ENCODE measurements at regions not wholly inside any gene's neighbourhood (a gene's known extent, or its start where the extent isn't known, plus 50 kb on each side); places are given as distances from the start of the nearest gene placed in this dataset.
"Not testable (repeated sequence)": the region's sequence is repeated elsewhere in the genome, so short reads cannot be mapped to it uniquely, and the experiment has no call there.

DNA sequence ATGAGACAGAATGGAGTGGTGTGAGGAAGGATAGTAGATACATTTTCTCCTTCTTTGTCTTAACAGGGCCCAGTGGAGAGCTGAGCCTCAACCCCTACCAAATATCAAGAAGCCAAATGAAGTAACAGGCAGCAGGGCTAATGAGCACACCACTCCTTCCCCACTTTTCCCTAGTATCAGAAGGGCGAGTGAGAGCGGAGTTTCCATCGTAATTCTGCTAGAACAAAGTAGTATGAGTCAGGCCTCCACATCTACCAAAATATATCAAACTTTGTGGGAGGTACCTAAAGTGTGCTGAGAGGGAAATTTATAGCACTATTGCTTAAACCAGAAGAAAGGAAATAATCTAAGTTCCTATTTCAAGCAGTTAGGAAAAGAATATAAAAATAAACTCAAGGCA lies 769.0 kb upstream of the RGMB start:
- no peaks in the 10 kb centered on the region for H3K36me3 ChIP-seq (ENCODE audit: control insufficient read depth, insufficient read depth, low read length)
- TF ChIP-seq, protein P1, sequence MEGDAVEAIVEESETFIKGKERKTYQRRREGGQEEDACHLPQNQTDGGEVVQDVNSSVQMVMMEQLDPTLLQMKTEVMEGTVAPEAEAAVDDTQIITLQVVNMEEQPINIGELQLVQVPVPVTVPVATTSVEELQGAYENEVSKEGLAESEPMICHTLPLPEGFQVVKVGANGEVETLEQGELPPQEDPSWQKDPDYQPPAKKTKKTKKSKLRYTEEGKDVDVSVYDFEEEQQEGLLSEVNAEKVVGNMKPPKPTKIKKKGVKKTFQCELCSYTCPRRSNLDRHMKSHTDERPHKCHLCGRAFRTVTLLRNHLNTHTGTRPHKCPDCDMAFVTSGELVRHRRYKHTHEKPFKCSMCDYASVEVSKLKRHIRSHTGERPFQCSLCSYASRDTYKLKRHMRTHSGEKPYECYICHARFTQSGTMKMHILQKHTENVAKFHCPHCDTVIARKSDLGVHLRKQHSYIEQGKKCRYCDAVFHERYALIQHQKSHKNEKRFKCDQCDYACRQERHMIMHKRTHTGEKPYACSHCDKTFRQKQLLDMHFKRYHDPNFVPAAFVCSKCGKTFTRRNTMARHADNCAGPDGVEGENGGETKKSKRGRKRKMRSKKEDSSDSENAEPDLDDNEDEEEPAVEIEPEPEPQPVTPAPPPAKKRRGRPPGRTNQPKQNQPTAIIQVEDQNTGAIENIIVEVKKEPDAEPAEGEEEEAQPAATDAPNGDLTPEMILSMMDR (IDR thresholded peaks at IDR 0.05; ENCODE audit: insufficient read depth, low read length, poor library complexity, severe bottlenecking), result no peak
- no peaks in the 10 kb centered on the region for H3K27me3 ChIP-seq (replicated peaks; ENCODE audit: control insufficient read depth, insufficient read depth, low read length)
- H3K4me3 ChIP-seq (replicated peaks; ENCODE audit: low read depth, low read length), result no peak overlapping the region
- no peak for DNase-seq (ENCODE audit: extremely low read depth, insufficient read length)

DNA sequence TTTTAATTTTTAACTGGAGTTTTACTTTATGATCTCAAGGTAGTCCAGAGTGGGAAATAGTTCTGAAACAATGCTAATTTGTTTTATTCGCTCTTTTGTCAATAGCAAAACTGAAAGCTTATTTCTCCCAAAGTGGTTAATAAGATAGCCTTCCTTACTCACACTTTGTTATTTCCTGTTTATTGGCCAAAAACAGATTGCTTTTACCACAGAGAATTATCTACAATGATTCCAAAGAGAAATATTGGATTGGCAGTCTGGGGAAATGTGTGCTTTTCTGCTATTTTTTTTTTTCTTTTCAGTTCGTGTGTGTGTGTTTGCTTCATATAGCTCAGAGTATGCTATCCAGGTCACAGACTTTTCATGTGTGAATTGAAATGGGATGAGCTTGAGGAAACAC lies 756.7 kb upstream of the RGMB start:
- TF ChIP-seq, protein P1 (IDR thresholded peaks at IDR 0.05; ENCODE audit: insufficient read depth, low read length, poor library complexity, severe bottlenecking), result no peak
- H3K27me3 ChIP-seq (replicated peaks; ENCODE audit: control insufficient read depth, insufficient read depth, low read length), result no peaks in the 10 kb centered on the region
- no peaks in the 10 kb centered on the region for H3K36me3 ChIP-seq (ENCODE audit: control insufficient read depth, insufficient read depth, low read length)
- no peak for DNase-seq (ENCODE audit: extremely low read depth, insufficient read length)
- H3K4me3 ChIP-seq (replicated peaks; ENCODE audit: low read depth, low read length), result no peak overlapping the region

DNA sequence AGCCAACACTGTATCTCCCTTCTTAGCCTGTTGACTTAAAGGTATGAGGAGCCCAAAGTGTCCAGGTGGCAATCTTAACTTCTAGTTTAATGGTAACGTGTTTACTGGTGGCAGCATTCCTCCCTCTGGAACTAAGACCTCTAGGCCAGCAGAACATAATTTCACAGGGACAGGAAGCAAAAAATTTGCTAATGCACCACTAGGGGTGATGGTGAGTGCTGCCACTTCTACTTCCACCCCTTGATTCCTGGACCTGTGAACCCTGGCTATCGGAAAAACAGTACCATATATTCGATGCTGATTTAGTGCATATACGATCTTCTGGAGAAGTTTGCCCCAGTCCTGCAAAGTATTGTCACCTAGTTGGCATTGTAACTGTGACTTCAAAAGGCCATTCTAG lies 743.2 kb upstream of the RGMB start:
- not testable (repeated sequence) for H3K27me3 ChIP-seq (replicated peaks; ENCODE audit: control insufficient read depth, insufficient read depth, low read length); DNase-seq (ENCODE audit: extremely low read depth, insufficient read length)

DNA sequence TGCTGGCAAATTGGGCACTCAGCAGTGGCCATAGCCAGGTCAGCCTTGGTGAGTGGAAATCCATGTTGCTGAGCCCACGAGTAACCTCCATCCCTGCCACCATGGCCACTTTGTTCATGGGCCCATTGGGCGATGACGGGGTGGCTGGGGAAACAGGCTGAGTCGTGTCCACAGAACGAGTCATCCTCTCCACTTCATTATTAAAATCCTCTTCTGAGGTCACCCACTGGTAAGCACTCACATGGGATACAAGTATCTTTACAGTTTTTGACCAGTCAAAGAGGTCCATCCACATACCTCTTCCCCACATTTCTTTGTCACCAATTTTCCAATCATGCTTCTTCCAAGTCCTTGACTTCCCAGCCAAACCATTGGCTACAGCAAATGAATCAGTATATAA lies 742.4 kb upstream of the RGMB start:
- DNase-seq (ENCODE audit: extremely low read depth, insufficient read length); H3K4me3 ChIP-seq (replicated peaks; ENCODE audit: low read depth, low read length); H3K27me3 ChIP-seq (replicated peaks; ENCODE audit: control insufficient read depth, insufficient read depth, low read length); H3K36me3 ChIP-seq (ENCODE audit: control insufficient read depth, insufficient read depth, low read length): not testable (repeated sequence)

More for the DNA sequence above, 743.2 kb upstream of the RGMB start:
- H3K4me3 ChIP-seq (replicated peaks; ENCODE audit: low read depth, low read length); H3K36me3 ChIP-seq (ENCODE audit: control insufficient read depth, insufficient read depth, low read length): not testable (repeated sequence)

DNA sequence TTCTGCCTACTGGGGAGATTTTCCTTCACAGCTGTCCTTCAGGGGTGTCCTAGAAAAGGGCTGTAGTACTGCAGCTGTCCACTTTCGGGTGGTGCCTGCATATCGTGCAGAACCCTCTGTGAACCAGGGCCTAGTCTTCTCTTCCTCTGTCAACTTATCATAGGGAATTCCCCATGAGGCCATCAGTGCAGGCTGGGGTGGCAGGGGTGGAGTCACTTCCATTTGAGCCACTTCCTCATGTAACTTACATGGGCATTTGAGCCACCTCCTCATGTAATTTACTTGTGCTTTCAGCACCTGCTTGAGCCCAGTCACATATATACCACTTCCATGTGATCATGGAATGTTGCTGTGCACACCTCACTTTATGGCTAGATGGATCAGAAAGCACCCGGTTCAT lies 742.0 kb upstream of the RGMB start:
- Histone ChIP-seq H3K27me3 (replicated peaks; ENCODE audit: control insufficient read depth, insufficient read depth, low read length) (no peaks in the 10 kb centered on the region), H3K36me3 (ENCODE audit: control insufficient read depth, insufficient read depth, low read length) (no peaks in the 10 kb centered on the region), H3K4me3 (replicated peaks; ENCODE audit: low read depth, low read length) (no peak overlapping the region)
- peak; percentile 12 for DNase-seq (ENCODE audit: extremely low read depth, insufficient read length)
- TF ChIP-seq, protein P1 (IDR thresholded peaks at IDR 0.05; ENCODE audit: insufficient read depth, low read length, poor library complexity, severe bottlenecking), result no peak

DNA sequence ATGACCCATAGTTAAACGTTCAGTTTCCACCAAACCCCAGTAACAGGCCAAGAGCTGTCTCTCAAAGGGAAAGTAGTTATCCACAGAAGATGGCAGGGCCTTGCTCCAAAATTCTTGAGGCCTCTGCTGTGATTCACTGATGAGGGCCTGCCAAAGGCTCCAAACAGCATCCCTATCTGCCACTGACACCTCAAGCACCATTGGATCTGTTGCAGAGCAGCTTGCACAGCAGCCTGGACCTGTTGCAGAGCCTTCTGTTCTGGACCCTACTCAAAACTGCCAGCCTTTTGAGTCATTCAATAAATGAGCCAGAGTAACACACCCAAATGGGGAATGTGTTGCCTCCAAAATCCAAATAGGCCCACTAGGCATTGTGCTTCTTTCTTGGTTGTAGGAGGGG lies 741.5 kb upstream of the RGMB start:
- TF ChIP-seq, protein P1 (IDR thresholded peaks at IDR 0.05; ENCODE audit: insufficient read depth, low read length, poor library complexity, severe bottlenecking), result no peak
- Histone ChIP-seq H3K36me3 (ENCODE audit: control insufficient read depth, insufficient read depth, low read length) (no peaks in the 10 kb centered on the region), H3K4me3 (replicated peaks; ENCODE audit: low read depth, low read length) (no peak overlapping the region), H3K27me3 (replicated peaks; ENCODE audit: control insufficient read depth, insufficient read depth, low read length) (no peaks in the 10 kb centered on the region)
- DNase-seq (ENCODE audit: extremely low read depth, insufficient read length), result no peak

DNA sequence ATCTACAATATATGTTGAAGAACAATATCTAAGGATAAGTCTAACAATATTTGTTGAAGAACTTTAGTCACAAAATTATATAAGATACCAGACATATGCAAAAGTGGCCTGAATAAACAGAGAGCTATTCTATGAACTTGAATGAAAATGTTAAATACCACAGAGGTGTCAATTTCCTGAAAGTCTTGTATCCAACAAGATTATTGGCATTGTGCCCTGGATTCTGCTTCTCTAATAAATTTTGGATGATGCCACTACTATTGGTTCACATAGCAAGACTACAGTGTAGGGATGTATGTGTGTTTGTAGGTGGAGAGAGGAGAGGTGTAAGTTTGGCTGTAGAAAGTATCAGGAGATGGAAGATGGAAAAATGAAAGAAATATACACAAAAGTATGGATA lies 731.8 kb upstream of the RGMB start:
- Histone ChIP-seq H3K36me3 (ENCODE audit: control insufficient read depth, insufficient read depth, low read length) (no peaks in the 10 kb centered on the region), H3K4me3 (replicated peaks; ENCODE audit: low read depth, low read length) (no peak overlapping the region), H3K27me3 (replicated peaks; ENCODE audit: control insufficient read depth, insufficient read depth, low read length) (no peaks in the 10 kb centered on the region)
- DNase-seq (ENCODE audit: extremely low read depth, insufficient read length), result no peak
- TF ChIP-seq, protein P1 (IDR thresholded peaks at IDR 0.05; ENCODE audit: insufficient read depth, low read length, poor library complexity, severe bottlenecking), result no peak
